GM12873 (cell line): ENCODE measurements at regions not wholly inside any gene's neighbourhood (a gene's known extent, or its start where the extent isn't known, plus 50 kb on each side); places are given as distances from the start of the nearest gene placed in this dataset.

Source experiments
- CTCF ChIP-seq: IDR thresholded peaks from 2 replicates; pipeline ENCODE4 v1.5.1; 2012; ENCODE audit warnings: low read depth, mild to moderate bottlenecking, moderate library complexity, low read length, control low read depth; ENCODE audit not compliant: insufficient read depth; ENCODE audit errors: missing control alignments

DNA sequence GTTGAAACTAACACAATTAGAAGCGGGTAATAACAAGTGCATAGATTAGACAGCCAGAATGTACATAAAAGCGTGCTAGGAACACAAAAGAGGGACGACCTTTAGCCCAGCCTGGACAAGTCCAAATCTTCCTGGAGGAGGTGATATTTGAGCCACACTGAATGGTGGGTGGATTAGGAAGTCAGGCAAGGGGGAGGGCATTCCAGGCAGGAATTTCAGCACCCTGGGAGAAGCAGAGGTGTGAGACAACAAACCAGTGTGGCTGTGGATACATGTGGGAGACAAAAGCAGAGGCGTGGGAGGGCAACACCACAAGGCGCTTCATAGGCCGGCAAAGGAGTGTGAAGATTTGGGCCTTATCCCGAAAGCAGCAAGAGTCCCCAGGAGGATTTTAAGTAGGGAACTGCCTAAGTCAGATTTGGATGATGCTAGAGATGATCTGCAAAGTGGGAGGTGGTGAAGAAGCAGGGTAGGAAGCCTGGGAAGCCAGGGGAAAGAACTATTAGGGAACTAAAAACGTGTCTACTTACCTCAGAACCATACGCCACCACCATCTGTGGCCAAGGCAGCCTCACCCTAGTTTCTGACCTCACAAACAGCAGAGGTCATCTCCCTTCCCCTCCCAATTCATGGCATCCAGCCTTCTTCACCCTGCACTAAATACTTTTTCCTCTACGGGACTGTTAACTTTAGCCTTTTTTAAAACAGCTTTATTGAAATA is 81.8 kb downstream of the GLUL start:
- TF ChIP-seq CTCF = no peak

- no peak for TF ChIP-seq CTCF
Measured at GRCh38 chr1:182308826-182309225, 82.8 kb downstream of the GLUL start.

GRCh38 chr1:182305861-182306260 is 85.7 kb downstream of the GLUL start:
- no peak for TF ChIP-seq CTCF

DNA sequence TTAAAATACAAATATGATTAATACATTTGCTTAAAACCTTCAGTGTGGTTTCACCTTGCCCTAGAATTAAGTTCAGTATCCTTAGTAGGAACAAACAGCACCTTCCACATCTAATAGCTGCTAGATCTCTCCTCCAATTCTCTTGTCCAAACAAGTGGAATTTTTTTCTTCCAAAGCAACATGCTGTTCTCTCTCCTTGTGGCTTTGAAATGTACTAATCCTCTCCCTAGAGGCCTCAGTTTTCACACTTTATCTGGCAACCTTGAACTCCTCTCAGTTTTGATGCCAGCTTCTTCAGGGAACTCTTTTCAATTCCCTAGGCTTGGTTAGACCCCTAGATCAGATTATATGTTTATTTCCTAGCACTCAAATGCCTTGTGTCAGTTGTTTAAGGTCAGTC is 87.0 kb downstream of the GLUL start:
- no peak for TF ChIP-seq CTCF

DNA sequence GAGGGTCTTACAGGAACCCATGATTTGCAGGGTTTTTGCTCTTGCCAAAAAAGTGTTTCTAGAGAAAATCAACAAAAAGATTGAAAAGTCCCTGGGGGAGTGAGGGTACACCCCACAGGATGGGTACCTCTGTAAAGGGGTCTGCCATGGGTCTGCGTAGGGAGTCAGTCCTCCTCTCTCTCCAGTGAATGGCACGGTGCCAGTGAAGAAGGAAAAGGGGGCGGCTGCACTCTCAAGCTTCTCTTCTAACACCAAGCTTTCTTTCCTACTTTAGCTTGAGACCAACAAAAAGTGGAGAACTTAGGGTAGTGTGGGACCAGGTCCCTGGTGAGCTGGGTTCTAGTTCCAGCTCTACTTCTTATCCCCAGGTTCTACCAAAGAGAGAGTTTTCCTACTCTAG is 87.4 kb downstream of the GLUL start:
- no peak for TF ChIP-seq CTCF

DNA sequence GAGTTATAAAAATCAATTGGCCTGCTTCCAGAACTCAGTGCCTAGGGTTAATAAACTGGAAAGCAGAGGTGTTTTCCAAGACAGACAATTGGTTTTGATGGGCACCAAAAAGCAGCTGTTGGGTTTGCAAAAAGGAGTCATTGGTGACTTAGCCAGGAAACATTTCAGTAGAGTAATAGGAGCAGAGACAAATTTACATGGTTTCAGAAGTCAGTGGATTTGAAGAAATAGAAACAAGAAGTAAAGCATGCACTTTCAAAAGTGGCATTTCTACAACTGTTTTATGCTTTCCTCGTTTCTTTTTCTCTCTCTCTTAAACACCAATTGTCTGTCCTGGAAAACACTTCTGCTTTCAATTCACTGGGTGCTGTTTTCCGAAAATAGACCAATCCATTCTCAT is 87.8 kb downstream of the GLUL start:
- TF ChIP-seq CTCF = no peak

GRCh38 chr1:182301467-182302198 is 90.0 kb downstream of the GLUL start:
- TF ChIP-seq CTCF = peak; percentile 17
